Esophagus mucosa (tissue), 1 donor: ENCODE measurements at regions not wholly inside any gene's neighbourhood (a gene's known extent, or its start where the extent isn't known, plus 50 kb on each side); places are given as distances from the start of the nearest gene placed in this dataset.
"Not testable (repeated sequence)": the region's sequence is repeated elsewhere in the genome, so short reads cannot be mapped to it uniquely, and the experiment has no call there.

Experiments used
- ATAC-seq: fragments of 200-7000 bp; cut with Tn5 transposase; one replicate; pipeline ENCODE4 v1.9.1; 2020
- donor health status: DM: yes; HTN: yes; CAD: no.

DNA sequence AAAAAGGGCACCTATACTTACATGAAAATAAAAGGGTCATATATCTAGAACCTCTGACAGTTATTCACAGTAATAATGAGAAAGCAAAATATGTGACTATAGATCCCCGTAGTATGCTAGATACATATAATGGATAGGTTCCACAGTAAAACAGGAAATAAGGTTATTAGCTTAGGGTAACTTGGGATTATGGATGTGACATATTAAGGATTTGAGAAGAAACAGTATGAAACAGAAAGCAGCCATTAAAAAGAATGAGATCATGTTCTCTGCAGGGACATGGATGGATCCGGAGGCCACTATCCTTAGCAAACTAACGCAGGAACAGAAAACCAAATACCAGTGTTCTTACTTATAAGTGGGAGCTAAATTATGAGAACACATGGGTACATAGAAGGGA lies 1547.3 kb downstream of the BRINP3 start:
- no peak for ATAC-seq

DNA sequence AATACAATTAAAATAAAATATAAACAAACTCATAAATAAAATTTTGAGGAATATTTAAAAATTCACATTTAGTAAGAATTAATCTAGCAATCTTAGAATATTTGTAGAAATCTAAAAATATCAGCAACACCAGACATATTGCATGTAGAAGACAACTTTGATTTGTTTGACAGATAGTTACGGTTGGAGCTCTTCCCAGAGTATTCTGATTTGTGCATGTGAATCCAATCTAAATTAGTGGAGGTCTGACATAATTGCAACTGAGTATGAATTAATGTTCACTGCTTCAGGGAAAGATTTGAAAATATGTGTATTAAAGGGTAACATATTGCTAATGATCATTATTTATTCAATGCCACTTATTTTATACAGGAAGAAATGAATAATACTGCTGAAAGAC lies 1546.2 kb downstream of the BRINP3 start:
- ATAC-seq: no peak

DNA sequence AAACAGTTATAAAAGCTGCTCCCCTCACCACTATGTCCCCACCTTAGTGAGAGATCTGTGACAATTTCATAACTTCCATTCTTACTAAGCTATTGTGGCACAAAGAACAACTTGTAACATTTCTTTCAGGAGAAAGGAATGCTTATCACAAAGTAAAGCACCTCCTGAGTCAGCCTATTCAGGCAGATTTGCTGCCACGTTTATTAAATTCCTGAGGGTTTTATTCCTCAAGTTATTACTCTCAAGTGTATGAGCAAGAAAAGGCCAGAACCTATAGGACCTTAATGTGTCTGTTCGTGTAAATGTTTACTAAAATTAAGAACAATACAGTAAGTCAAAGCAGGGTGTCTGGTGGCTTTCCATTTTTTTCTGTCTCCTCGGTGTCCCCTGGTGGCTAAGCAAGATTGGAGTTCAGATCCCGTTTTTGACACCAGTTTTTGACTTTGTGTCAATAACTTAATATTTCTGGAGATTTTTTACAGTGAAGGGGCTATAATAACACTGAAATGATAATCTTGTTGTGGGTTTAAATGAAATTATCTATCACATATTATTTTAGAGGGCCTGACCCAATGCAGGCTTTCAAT lies 1539.6 kb downstream of the BRINP3 start:
- no peak for ATAC-seq

DNA sequence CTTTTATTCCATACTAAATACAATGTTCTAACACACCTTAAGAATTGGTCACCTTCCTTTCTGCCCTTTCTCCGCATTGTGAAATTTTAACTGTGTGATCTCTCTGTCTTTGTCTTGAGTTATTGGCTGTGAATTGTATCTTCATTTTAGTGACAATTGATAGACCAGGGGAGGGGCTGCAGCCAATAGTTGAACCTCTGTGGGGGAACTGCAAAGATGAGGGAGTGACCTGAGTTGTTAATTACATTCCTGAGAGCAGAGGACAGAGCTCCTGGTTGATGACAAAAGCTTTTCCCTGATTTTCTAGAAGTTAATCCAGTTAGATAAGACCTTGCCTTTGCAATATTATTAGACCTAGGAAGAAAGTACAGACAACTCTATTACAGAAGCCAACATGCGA lies 1535.7 kb downstream of the BRINP3 start:
- no peak for ATAC-seq

DNA sequence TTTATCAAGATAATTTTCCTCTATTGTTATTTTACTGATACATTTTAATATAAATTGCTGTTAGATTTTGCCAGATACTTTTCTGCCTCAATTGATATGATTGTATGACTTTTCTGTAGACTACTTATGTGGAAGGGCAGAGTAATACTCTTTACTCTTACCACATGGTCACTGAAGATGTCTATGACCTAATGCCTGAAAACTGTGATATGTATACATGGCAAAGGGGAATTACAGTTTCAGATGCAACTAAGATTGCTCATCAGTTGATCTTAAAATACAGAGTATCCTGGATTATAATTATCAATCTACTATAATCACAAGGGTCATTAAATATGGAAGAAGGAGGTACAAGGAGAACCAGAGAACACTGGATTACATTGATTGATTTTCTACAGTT lies 1528.0 kb downstream of the BRINP3 start:
- no peak for ATAC-seq

DNA sequence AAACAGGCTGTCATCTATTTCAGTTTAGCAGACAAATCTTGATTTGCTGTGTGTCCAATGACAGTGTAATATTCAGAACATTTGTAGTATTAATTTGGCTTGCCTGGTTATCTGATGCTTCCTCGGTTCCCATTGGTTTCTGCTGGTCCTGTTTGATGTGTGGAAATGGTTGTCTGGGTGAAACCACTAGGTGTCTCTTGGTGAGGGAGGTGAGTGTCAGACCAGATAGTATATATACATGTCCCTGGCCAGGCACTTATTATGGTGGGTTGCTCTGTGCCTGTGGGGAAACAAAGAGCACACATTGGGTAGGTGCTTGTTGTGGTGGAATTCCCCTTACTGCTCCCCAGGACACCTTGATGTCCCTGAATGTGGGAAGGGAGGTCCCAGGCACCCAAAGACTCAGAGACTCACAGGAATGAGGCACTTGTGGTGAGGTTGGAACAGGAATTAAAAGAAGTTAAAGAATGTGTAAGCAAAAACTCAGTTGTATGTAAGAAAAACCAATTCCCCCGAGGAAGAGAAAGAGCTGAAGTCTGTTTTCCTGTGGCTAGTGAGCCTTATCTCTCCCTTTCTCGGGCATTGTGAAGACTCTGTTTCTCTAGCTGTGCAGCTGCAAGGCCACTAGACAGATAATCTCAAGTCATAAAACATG lies 1519.1 kb downstream of the BRINP3 start:
- ATAC-seq: no peak

DNA sequence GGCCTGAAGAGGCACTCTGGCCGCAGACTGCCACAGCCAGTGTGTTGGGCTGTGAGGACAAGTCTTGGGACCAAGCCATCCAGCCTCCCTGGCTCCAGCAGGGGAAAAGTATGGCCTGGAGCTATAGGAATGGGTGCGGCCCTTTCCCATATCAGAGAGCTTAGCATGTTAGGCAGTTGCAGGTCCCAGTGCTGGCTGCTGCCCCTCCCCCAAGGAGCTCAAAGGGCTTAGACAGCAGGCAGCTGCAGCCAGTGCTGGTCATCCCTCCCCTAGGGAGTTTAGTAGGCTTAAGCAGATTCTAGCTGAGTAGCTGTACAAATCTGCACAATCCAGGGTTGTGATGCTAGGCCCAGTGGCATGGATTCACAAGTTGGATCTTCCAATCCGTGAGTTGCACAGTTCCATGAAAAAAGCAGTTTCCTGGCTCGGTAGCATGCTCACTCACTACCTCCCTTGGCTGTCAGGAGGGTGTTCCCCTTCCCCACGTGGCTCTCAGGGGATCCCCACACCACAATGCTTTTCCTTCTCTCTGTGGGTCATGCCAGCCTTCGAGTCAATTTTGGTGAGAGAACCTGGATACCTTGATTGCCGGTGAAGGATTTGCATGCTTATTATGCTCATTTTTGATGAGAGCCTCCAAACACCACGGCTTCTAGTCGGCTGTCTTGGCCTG lies 1490.8 kb downstream of the BRINP3 start:
- no peak for ATAC-seq

DNA sequence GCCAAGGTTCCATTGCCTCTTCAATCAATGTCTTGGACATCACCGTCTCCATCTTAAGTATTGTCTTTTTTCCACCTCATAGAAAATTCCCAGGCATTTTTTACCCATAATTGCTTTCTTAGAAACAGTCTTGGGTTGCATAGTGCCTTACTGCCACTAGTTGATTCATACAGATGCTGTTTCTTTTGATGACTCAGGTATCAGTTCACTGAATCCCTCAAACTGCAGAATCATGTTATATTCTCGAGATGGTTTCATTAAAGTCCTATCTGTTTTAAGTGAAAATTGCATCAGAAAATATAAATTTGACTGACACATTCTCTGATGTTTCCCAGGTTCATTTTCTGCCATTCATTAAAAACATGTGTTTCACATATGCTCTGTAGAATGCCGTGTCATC lies 1489.1 kb downstream of the BRINP3 start:
- ATAC-seq: no peak

DNA sequence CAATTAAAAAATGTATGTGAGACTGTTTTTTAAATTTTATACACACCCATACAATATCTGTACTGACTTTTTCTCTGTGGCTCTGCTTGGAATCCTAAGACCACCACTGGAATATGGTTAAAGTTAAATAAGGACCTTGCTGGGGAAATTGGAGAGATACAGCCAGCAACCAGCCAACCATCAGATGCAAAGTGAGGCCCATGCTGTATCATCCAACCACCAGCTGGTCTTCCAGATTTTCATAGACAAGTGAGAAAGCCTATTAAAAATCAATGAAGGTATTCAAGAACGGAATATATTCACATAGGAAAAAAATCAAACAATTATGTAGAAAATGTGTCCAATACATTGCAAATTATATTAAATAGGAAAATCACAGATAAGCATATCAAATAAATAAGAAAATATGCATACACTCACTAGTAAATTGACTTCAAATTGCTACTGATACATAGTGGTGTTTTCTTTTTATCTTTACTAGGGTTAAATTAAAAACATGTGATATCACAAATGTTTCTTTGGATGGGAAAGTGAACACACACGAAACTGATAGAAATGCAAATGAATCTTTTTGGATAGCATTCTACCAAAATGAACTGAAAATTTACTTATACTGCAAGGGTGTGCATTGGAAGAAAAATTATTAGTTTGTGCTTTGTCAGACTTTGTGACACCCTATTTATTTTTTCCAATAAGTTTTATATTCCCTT lies 1486.3 kb downstream of the BRINP3 start:
- no peak for ATAC-seq

DNA sequence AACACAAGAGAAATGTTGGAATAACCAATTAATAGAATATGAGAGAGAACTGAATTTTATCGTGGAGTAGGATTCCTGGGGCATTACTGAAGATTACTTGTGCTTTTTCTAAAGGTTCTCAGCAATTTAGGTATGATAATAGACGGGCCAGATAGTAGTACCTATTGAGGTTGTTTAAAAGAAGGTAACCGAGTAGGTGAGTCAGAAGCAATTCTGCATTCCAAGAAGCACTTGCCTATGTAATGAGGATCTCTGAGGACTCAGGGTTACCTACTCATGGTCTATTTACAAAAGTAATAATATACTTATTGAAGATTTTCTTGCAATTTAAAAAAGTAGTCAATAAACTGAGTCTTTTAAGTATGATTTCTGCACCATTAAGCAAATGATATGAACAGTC lies 1469.8 kb downstream of the BRINP3 start:
- ATAC-seq: no peak

DNA sequence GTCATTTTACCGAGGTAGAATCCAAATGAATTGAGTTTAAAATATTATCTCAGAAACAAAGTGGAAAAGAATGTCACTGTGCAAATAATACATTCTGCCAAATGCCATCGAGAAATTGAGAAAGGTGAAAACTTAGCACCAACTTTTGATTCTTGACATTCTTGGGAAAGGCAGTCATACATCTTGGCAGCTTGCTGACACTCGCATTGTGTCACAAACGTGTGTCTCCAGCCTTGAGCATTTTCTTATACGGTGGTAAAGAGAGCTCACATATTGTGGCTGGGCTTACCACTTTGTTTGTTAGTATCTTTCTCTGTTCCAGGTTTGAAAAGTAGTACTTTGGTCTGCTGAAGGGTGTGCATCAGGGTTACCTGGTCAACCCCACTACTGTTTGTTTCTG lies 1456.1 kb downstream of the BRINP3 start:
- no peak for ATAC-seq

DNA sequence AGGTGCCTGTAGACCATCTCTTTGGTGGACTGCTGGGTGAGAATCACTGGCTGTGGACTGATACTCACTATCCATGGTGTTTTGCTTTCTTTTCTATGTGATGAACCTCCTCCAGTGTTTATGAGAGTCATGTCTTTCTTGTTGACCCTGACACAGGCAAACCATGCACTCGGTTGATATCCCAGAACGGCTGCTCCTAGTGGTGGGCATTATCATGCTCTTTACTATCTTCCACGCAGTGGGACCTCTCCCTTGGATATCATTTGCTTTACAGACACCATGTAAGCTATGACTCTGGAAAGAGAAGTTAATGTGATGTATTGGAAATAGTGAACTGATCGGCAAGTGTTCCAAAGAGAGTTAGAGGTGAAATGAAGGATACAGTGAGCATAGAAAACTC lies 1455.6 kb downstream of the BRINP3 start:
- no peak for ATAC-seq

DNA sequence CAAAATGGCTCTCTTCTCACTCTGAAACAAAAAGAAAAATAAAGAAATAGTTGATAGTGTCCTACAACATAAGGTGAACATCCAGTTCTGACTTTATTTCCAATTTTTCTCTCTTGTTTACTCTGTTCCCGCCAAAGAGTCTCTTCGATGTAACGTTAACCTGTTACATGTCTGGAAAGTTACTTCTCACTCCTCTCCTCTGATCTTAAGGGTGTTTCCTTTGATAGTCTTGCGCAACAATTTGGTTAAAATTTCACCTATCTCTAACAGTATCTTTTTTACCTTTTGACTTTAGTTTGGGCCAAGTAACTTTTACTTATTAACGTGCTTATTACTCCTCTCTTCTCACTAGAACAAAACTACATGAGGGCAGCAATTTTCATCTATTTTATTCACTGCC lies 1450.2 kb downstream of the BRINP3 start:
- no peak for ATAC-seq

DNA sequence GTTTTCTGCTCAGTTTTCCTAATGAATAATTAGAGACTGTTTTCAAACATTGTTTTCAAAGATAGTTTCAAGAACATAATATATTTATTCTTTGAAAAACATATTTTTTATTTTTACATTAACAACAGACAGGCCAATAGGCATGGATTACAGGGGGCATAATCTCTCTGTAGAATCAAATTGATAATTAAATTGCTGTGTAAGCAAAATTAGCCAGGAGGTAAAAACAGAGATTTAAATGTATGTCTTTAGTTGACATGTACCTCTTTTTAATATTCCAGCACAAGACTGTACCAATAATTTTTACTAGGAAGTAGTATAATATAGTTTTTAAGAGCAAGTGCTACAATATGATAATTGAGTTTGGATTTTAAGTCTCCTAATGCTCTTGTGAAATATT lies 1444.5 kb downstream of the BRINP3 start:
- ATAC-seq: no peak

DNA sequence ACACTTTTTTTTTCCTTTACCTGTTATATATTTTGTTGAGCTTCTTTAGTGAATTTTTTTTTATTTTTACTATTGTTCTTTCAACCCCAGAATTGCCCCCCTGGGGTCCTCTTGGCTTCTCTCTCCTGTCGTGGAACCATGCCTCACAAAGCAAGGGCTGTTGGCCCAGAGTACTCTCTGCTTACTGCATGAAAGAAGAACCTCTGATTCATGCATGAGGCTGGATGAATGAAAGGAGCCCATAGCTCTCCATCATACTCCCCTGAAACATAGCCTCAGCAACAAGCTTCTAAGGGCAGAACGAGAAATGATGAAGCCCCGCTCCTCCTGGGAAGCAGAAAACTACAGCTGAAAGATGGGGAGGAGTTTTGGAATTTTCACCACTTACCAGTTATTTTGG lies 1441.0 kb downstream of the BRINP3 start:
- ATAC-seq: no peak

DNA sequence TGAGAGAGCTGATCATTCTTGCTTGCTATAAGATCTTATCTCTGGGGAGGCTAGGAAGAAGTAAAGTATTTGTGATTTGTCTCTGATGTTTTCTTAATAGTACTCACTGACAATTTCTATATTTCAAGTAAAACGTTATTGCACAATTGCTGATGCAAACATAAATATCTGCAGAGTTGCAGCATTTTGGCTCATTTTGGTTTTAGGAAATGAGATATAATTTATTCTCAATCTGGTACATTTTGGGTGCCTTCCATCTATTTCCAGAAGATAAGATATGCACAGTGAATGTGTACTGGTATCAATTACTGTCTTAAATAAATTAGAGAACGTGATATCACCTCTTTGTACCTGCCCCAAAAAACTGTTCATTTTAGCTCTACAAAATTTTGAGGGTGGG lies 1431.5 kb downstream of the BRINP3 start:
- no peak for ATAC-seq

DNA sequence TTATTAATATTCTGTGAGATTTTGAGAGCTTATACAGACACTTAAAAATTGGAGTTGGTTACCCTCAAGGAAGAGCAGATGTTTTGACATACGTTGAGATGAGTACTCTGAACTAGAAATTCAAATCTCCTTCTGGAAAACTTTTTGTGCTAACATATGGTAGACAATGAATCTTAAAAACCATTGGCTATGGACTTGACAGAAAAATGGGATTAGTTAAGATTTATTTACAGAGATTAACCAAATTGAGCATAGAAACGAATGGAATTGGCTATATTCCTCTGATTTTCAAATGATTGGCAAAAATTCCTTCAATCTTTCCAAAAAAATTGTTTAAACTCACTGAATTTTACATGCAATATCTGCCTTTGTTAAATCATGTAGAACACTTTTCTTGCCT lies 1392.9 kb downstream of the BRINP3 start:
- no peak for ATAC-seq

DNA sequence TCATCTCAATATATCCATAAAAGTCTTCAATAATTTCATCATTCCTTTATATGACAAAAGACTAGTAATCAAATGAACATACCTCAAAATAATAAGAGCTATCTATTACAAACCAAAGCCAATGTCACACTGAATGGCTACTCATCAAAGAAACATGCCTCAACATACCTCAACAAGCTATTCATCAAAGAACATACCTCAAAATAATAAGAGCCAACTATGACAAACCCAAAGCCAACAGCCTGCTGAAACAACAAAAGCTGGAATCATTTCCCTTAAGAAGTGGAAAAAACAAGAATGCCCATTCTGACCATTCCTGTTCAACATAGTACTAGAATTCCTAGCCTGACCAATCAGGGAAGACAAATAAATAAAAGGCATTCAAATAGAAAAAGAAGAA lies 1373.7 kb downstream of the BRINP3 start:
- no peak for ATAC-seq

DNA sequence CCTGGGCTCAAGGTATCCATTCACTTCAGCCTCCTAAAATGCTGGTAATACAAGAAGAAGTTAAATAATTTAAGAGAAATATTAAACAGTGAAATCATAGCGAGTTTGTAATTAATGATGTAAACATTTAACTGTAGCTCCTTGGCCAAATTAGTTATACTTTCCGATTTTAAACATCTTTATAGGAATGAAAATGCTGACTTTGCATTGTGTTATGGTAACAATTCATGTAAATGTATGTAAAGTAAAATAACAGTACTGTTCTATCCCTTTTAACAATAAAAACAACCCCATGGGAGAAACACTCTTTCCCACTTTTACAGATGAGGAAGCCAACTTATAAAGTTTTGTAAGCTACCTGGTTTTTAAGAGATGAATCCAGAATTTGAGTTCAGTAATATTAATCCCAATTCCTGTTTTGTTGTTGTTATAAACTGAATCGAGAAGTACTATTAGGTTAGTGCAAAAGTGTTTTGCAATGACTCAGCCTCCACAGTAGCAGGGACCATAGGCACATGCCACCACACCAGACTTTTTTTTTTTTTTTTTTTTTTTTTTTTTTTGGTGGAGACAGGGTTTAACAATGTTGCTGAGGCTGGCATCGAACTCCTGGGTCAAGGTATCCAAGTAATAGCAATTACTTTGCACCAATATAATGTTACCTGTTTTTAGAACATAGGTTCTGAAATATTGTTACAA lies 1360.4 kb downstream of the BRINP3 start:
- no peak for ATAC-seq

DNA sequence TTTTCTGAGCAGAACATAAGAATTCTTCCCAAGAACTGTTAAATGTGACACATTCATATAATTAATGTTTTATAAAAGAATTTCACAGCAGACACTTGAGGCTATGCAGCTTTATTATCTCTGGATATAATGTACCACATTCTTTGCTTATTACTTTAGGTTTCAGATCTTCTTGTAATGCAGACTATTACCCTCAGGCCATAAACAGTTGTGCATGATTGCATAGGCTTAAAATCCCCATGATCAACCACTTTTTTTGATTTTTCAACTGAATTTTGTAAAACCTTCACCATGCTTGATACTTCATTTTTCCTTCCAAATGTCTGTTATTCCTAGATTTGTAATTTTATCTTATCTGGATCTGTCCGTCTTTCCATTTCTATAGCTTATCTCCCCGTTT lies 1355.7 kb downstream of the BRINP3 start:
- no peak for ATAC-seq

DNA sequence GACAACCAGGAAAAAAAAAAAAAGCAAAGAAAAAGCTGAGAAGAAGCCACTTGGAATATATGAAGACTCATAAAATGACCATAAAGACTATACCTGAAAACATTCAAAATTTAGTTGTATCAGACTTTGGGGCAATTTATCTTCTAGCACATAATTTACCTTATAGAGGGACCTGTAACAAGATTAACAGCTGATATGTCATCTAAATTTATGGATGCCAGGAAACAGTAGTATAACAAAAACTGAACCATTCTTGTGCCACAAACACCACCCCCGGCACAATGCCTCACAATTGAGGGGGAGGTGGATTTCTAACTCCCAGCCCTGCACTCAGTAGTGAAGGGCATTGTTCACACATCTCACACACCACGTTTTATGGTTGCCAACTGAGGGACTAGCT lies 1352.0 kb downstream of the BRINP3 start:
- no peak for ATAC-seq

DNA sequence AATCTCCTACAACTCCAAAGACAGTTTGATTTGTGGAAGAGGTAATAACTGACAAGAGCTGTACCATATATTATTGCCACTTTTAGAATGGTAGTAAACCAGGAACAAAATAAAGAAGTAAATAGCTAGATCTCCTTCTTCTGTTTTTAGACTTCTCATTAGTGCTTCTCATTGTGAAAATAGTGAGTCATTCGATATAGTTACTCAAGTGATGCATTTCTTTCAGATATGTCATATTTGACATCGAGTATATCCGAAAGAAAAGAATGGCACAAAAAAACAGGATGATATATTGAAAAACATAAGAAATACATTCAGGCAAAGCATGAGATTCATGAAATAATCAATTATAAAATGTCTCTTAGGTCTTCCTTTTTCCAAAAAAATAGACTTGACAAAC lies 1346.1 kb downstream of the BRINP3 start:
- no peak for ATAC-seq

DNA sequence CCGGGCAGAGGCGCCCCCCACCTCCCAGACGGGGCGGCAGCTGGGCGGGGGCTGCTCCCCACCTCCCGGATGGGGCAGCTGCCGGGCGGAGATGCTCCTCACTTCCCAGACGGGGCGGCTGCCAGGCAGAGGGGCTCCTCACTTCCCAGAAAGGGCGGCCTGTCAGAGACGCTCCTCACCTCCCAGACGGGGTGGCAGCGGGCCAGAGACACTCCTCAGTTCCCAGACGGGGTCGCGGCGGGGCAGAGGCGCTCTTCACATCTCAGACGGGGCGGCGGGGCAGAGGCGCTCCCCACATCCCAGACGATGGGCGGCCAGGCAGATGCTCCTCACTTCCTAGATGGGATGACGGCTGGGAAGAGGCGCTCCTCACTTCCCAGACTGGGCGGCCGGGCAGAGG lies 1337.9 kb downstream of the BRINP3 start:
- not testable (repeated sequence) for ATAC-seq
